ENCODE measurements at regions not wholly inside any gene's neighbourhood (a gene's known extent, or its start where the extent isn't known, plus 50 kb on each side); places are given as distances from the start of the nearest gene placed in this dataset.

GRCh38 chr11:95483339-95483738, 252.3 kb upstream of the SESN3 start:
- Histone ChIP-seq H3K9me3 (ENCODE audit: control extremely low read depth in 1 of 5, control insufficient read depth in 4 of 5, insufficient read depth in 2 of 5, low read depth in 1 of 5, low read length in 4 of 5) (no peaks in the 10 kb centered on the region), H3K4me1 (ENCODE audit: control extremely low read depth in 1 of 4, control insufficient read depth in 4 of 4, insufficient read depth in 4 of 4, low read length in 3 of 4) (no peaks in the 10 kb centered on the region), H3K4me3 (ENCODE audit: control insufficient read depth in 1 of 7, extremely low read depth in 1 of 7, insufficient read depth in 4 of 7, low read depth in 2 of 7, low read length in 6 of 7) (no peak overlapping the region), H3K27me3 (replicated peaks in 2 of 5; ENCODE audit: control insufficient read depth in 4 of 5, insufficient read depth in 5 of 5, low read length in 4 of 5) (no peaks in the 10 kb centered on the region), H3K27ac (ENCODE audit: insufficient read depth in 1 of 2, low read depth in 1 of 2, low read length in 2 of 2, poor library complexity in 1 of 2, severe bottlenecking in 2 of 2) (no peak overlapping the region), H3K36me3 (ENCODE audit: control insufficient read depth in 4 of 4, insufficient read depth in 4 of 4, low read length in 3 of 4) (no peaks in the 10 kb centered on the region)
- no CpG with 5 or more reads among the region's 4 CpGs for WGBS (ENCODE audit: insufficient coverage)
- CTCF ChIA-PET = no interaction called here
- POLR2A ChIA-PET = no interaction called here
- DNase-seq = no peak

GRCh38 chr11:95478003-95478402, 247.0 kb upstream of the SESN3 start:
- Histone ChIP-seq H3K36me3 (ENCODE audit: control insufficient read depth in 4 of 4, insufficient read depth in 4 of 4, low read length in 3 of 4) (no peaks in the 10 kb centered on the region), H3K4me1 (ENCODE audit: control extremely low read depth in 1 of 4, control insufficient read depth in 4 of 4, insufficient read depth in 4 of 4, low read length in 3 of 4) (no peaks in the 10 kb centered on the region), H3K27me3 (replicated peaks in 2 of 5; ENCODE audit: control insufficient read depth in 4 of 5, insufficient read depth in 5 of 5, low read length in 4 of 5) (no peaks in the 10 kb centered on the region), H3K9me3 (ENCODE audit: control extremely low read depth in 1 of 5, control insufficient read depth in 4 of 5, insufficient read depth in 2 of 5, low read depth in 1 of 5, low read length in 4 of 5) (peaks cover 0 to 3% (median 0%) of the 10 kb centered on the region in 5 experiments), H3K27ac (ENCODE audit: insufficient read depth in 1 of 2, low read depth in 1 of 2, low read length in 2 of 2, poor library complexity in 1 of 2, severe bottlenecking in 2 of 2) (no peak overlapping the region), H3K4me3 (ENCODE audit: control insufficient read depth in 1 of 7, extremely low read depth in 1 of 7, insufficient read depth in 4 of 7, low read depth in 2 of 7, low read length in 6 of 7) (no peak overlapping the region)
- ChIA-PET CTCF (no interaction called here), POLR2A (no interaction called here)
- no peak for DNase-seq

GRCh38 chr11:95469258-95469657, 238.3 kb upstream of the SESN3 start:
- no peaks in the 10 kb centered on the region for H3K4me1 ChIP-seq (ENCODE audit: control extremely low read depth in 1 of 4, control insufficient read depth in 4 of 4, insufficient read depth in 4 of 4, low read length in 3 of 4)
- ChIA-PET POLR2A (no interaction called here), CTCF (no interaction called here)
- H3K36me3 ChIP-seq (ENCODE audit: control insufficient read depth in 4 of 4, insufficient read depth in 4 of 4, low read length in 3 of 4) = no peaks in the 10 kb centered on the region
- WGBS (ENCODE audit: insufficient coverage) = no CpG with 5 or more reads among the region's 2 CpGs
- H3K27ac ChIP-seq (ENCODE audit: insufficient read depth in 1 of 2, low read depth in 1 of 2, low read length in 2 of 2, poor library complexity in 1 of 2, severe bottlenecking in 2 of 2) = no peak overlapping the region
- no peaks in the 10 kb centered on the region for H3K9me3 ChIP-seq (ENCODE audit: control extremely low read depth in 1 of 5, control insufficient read depth in 4 of 5, insufficient read depth in 2 of 5, low read depth in 1 of 5, low read length in 4 of 5)
- no peaks in the 10 kb centered on the region for H3K27me3 ChIP-seq (replicated peaks in 2 of 5; ENCODE audit: control insufficient read depth in 4 of 5, insufficient read depth in 5 of 5, low read length in 4 of 5)
- no peak for DNase-seq
- H3K4me3 ChIP-seq (ENCODE audit: control insufficient read depth in 1 of 7, extremely low read depth in 1 of 7, insufficient read depth in 4 of 7, low read depth in 2 of 7, low read length in 6 of 7) = no peak overlapping the region

GRCh38 chr11:95466416-95466815, 235.4 kb upstream of the SESN3 start:
- Histone ChIP-seq H3K27ac (ENCODE audit: insufficient read depth in 1 of 2, low read depth in 1 of 2, low read length in 2 of 2, poor library complexity in 1 of 2, severe bottlenecking in 2 of 2) (no peak overlapping the region), H3K4me1 (ENCODE audit: control extremely low read depth in 1 of 4, control insufficient read depth in 4 of 4, insufficient read depth in 4 of 4, low read length in 3 of 4) (peaks cover 0 to 5% (median 0%) of the 10 kb centered on the region in 4 experiments), H3K4me3 (ENCODE audit: control insufficient read depth in 1 of 7, extremely low read depth in 1 of 7, insufficient read depth in 4 of 7, low read depth in 2 of 7, low read length in 6 of 7) (no peak overlapping the region), H3K27me3 (replicated peaks in 2 of 5; ENCODE audit: control insufficient read depth in 4 of 5, insufficient read depth in 5 of 5, low read length in 4 of 5) (no peaks in the 10 kb centered on the region), H3K36me3 (ENCODE audit: control insufficient read depth in 4 of 4, insufficient read depth in 4 of 4, low read length in 3 of 4) (no peaks in the 10 kb centered on the region), H3K9me3 (ENCODE audit: control extremely low read depth in 1 of 5, control insufficient read depth in 4 of 5, insufficient read depth in 2 of 5, low read depth in 1 of 5, low read length in 4 of 5) (peaks cover 0 to 2% (median 0%) of the 10 kb centered on the region in 5 experiments)
- POLR2A ChIA-PET = no interaction called here
- CTCF ChIA-PET = no interaction called here
- DNase-seq = no peak

GRCh38 chr11:95465887-95466286, 234.9 kb upstream of the SESN3 start:
- ChIA-PET POLR2A (no interaction called here), CTCF (no interaction called here)
- Histone ChIP-seq H3K27ac (ENCODE audit: insufficient read depth in 1 of 2, low read depth in 1 of 2, low read length in 2 of 2, poor library complexity in 1 of 2, severe bottlenecking in 2 of 2) (no peak overlapping the region), H3K4me3 (ENCODE audit: control insufficient read depth in 1 of 7, extremely low read depth in 1 of 7, insufficient read depth in 4 of 7, low read depth in 2 of 7, low read length in 6 of 7) (no peak overlapping the region), H3K9me3 (ENCODE audit: control extremely low read depth in 1 of 5, control insufficient read depth in 4 of 5, insufficient read depth in 2 of 5, low read depth in 1 of 5, low read length in 4 of 5) (peaks cover 0 to 2% (median 0%) of the 10 kb centered on the region in 5 experiments), H3K4me1 (ENCODE audit: control extremely low read depth in 1 of 4, control insufficient read depth in 4 of 4, insufficient read depth in 4 of 4, low read length in 3 of 4) (peaks cover 0 to 6% (median 0%) of the 10 kb centered on the region in 4 experiments), H3K36me3 (ENCODE audit: control insufficient read depth in 4 of 4, insufficient read depth in 4 of 4, low read length in 3 of 4) (no peaks in the 10 kb centered on the region), H3K27me3 (replicated peaks in 2 of 5; ENCODE audit: control insufficient read depth in 4 of 5, insufficient read depth in 5 of 5, low read length in 4 of 5) (no peaks in the 10 kb centered on the region)
- no peak for DNase-seq
- WGBS (ENCODE audit: insufficient coverage) = 95% methylated on average over 7 of the region's 7 CpGs

GRCh38 chr11:95461858-95462257, 230.9 kb upstream of the SESN3 start:
- H3K27ac ChIP-seq (ENCODE audit: insufficient read depth in 1 of 2, low read depth in 1 of 2, low read length in 2 of 2, poor library complexity in 1 of 2, severe bottlenecking in 2 of 2) = no peak overlapping the region
- H3K36me3 ChIP-seq (ENCODE audit: control insufficient read depth in 4 of 4, insufficient read depth in 4 of 4, low read length in 3 of 4) = no peaks in the 10 kb centered on the region
- POLR2A ChIA-PET = no interaction called here
- peaks cover 0 to 6% (median 0%) of the 10 kb centered on the region in 4 experiments for H3K4me1 ChIP-seq (ENCODE audit: control extremely low read depth in 1 of 4, control insufficient read depth in 4 of 4, insufficient read depth in 4 of 4, low read length in 3 of 4)
- H3K4me3 ChIP-seq (ENCODE audit: control insufficient read depth in 1 of 7, extremely low read depth in 1 of 7, insufficient read depth in 4 of 7, low read depth in 2 of 7, low read length in 6 of 7) = no peak overlapping the region
- no peaks in the 10 kb centered on the region for H3K27me3 ChIP-seq (replicated peaks in 2 of 5; ENCODE audit: control insufficient read depth in 4 of 5, insufficient read depth in 5 of 5, low read length in 4 of 5)
- peak in 1 of 3 donors; percentile 26 for DNase-seq
- CTCF ChIA-PET = interaction anchor here (0.6 kb wide), 1 partner anchor 239 kb away, joined by 3 read pairs; no protein-coding TSS in a partner anchor
- H3K9me3 ChIP-seq (ENCODE audit: control extremely low read depth in 1 of 5, control insufficient read depth in 4 of 5, insufficient read depth in 2 of 5, low read depth in 1 of 5, low read length in 4 of 5) = peaks cover 0 to 2% (median 0%) of the 10 kb centered on the region in 5 experiments

- Histone ChIP-seq H3K9me3 (ENCODE audit: control extremely low read depth in 1 of 5, control insufficient read depth in 4 of 5, insufficient read depth in 2 of 5, low read depth in 1 of 5, low read length in 4 of 5) (peaks cover 0 to 2% (median 0%) of the 10 kb centered on the region in 5 experiments), H3K36me3 (ENCODE audit: control insufficient read depth in 4 of 4, insufficient read depth in 4 of 4, low read length in 3 of 4) (no peaks in the 10 kb centered on the region), H3K4me3 (ENCODE audit: control insufficient read depth in 1 of 7, extremely low read depth in 1 of 7, insufficient read depth in 4 of 7, low read depth in 2 of 7, low read length in 6 of 7) (no peak overlapping the region), H3K4me1 (ENCODE audit: control extremely low read depth in 1 of 4, control insufficient read depth in 4 of 4, insufficient read depth in 4 of 4, low read length in 3 of 4) (peaks cover 0 to 6% (median 0%) of the 10 kb centered on the region in 4 experiments), H3K27me3 (replicated peaks in 2 of 5; ENCODE audit: control insufficient read depth in 4 of 5, insufficient read depth in 5 of 5, low read length in 4 of 5) (no peaks in the 10 kb centered on the region), H3K27ac (ENCODE audit: insufficient read depth in 1 of 2, low read depth in 1 of 2, low read length in 2 of 2, poor library complexity in 1 of 2, severe bottlenecking in 2 of 2) (no peak overlapping the region)
- CTCF ChIA-PET = interaction anchor here (0.6 kb wide), 1 partner anchor 238 kb away, joined by 3 read pairs; no protein-coding TSS in a partner anchor
- POLR2A ChIA-PET = no interaction called here
- 100% methylated on average over 2 of the region's 2 CpGs for WGBS (ENCODE audit: insufficient coverage)
- DNase-seq = no peak
Observed at GRCh38 chr11:95461348-95461747, 230.3 kb upstream of the SESN3 start.
